HG03565 (cell line): ENCODE measurements at regions not wholly inside any gene's neighbourhood (a gene's known extent, or its start where the extent isn't known, plus 50 kb on each side); places are given as distances from the start of the nearest gene placed in this dataset.
"Not testable (repeated sequence)": the region's sequence is repeated elsewhere in the genome, so short reads cannot be mapped to it uniquely, and the experiment has no call there.

Experiments
- ATAC-seq: cut with Tn5 transposase; IDR thresholded peaks from one replicate; pipeline ENCODE4 v1.9.1; 2021; ENCODE audit warnings: mild to moderate bottlenecking, moderate library complexity; ENCODE audit not compliant: unreplicated experiment

GRCh38 chr20:29411458-29411820 is 1846.0 kb upstream of the DEFB115 start:
- not testable (repeated sequence) for ATAC-seq

- ATAC-seq = no peak
Observed at GRCh38 chr20:29419378-29419777, 1838.1 kb upstream of the DEFB115 start.

GRCh38 chr20:29427201-29428060 is 1830.0 kb upstream of the DEFB115 start:
- no peak for ATAC-seq

GRCh38 chr20:29430531-29430930 is 1826.9 kb upstream of the DEFB115 start:
- ATAC-seq = no peak

- ATAC-seq = not testable (repeated sequence)
Observed at GRCh38 chr20:29440721-29441120, 1816.7 kb upstream of the DEFB115 start.

GRCh38 chr20:29443206-29443781 is 1814.2 kb upstream of the DEFB115 start:
- not testable (repeated sequence) for ATAC-seq

GRCh38 chr20:29443819-29444218 is 1813.6 kb upstream of the DEFB115 start:
- peak; percentile 51 for ATAC-seq

- ATAC-seq = peak; percentile 86
Observed at GRCh38 chr20:29445050-29445907, 1812.2 kb upstream of the DEFB115 start.

- not testable (repeated sequence) for ATAC-seq
Observed at GRCh38 chr20:29447517-29448484, 1809.7 kb upstream of the DEFB115 start.

- no peak for ATAC-seq
Observed at GRCh38 chr20:29448806-29449470, 1808.5 kb upstream of the DEFB115 start.

GRCh38 chr20:29452186-29452585 is 1805.3 kb upstream of the DEFB115 start:
- no peak for ATAC-seq

GRCh38 chr20:29456987-29457693 is 1800.3 kb upstream of the DEFB115 start:
- not testable (repeated sequence) for ATAC-seq

- ATAC-seq = no peak
Observed at GRCh38 chr20:29472606-29473005, 1784.9 kb upstream of the DEFB115 start.

GRCh38 chr20:29492840-29493239 is 1764.6 kb upstream of the DEFB115 start:
- not testable (repeated sequence) for ATAC-seq

- ATAC-seq = not testable (repeated sequence)
Observed at GRCh38 chr20:29496767-29497166, 1760.7 kb upstream of the DEFB115 start.

- ATAC-seq = peak; percentile 69
Observed at GRCh38 chr20:29497261-29497671, 1760.2 kb upstream of the DEFB115 start.

GRCh38 chr20:29497684-29498083 is 1759.8 kb upstream of the DEFB115 start:
- not testable (repeated sequence) for ATAC-seq

GRCh38 chr20:29500738-29501137 is 1756.7 kb upstream of the DEFB115 start:
- not testable (repeated sequence) for ATAC-seq

GRCh38 chr20:29514634-29515033 is 1742.8 kb upstream of the DEFB115 start:
- not testable (repeated sequence) for ATAC-seq
